ENCODE measurements at regions not wholly inside any gene's neighbourhood (a gene's known extent, or its start where the extent isn't known, plus 50 kb on each side); places are given as distances from the start of the nearest gene placed in this dataset.
"Not testable (repeated sequence)": the region's sequence is repeated elsewhere in the genome, so short reads cannot be mapped to it uniquely, and the experiment has no call there.

DNA sequence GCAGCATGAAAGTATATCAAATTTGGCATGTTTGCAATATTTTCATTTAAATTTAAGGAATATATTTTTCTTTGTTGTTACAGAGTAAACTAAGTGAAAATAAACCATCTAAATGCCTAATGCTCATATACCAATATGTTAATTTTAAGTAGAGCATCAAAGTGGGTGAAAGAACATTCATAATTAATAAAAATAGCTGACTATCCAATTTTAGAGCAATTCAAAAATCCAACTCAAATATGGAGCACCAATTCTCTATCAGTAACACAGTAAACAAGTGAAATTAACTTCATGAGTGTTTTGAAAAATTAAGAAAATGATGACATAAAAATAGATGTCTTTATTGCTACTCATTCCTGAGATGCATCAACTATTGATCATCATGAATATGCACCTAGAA lies 893.0 kb downstream of the DSC3 start:
- CTCF ChIA-PET = no interaction called here
- no peak for DNase-seq
- POLR2A ChIA-PET = no interaction called here
- no peaks in the 10 kb centered on the region for H3K4me1 Mint-ChIP-seq
- no peak overlapping the region for H3K4me3 Mint-ChIP-seq
- H3K27ac Mint-ChIP-seq = no peak overlapping the region
- H3K9me3 Mint-ChIP-seq = peaks cover 5% of the 10 kb centered on the region
- no peaks in the 10 kb centered on the region for H3K27me3 Mint-ChIP-seq
- no peaks in the 10 kb centered on the region for H3K36me3 Mint-ChIP-seq (ENCODE audit: low read depth)

DNA sequence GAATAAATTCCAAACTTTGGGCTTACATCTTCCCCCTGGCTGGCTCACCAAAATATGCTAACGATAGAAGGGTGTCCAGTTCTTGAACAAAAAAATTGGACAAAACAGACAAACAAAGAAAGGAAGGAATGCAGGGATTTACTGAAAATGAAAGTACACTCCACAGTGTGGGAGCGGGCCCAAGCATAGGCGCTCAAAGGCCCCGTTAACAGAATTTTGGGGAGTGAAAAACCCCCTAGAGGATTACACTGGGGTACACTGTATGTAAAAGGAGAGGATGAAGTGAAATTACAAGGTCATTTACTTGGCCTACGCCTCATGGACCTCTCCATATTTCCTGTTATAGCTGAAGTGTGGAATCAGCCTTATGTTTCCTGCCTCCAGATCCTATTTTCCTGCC lies 899.7 kb downstream of the DSC3 start:
- ChIA-PET POLR2A (no interaction called here), CTCF (no interaction called here)
- Mint-ChIP-seq H3K4me3 (no peak overlapping the region), H3K27ac (no peak overlapping the region), H3K4me1 (no peaks in the 10 kb centered on the region), H3K27me3 (no peaks in the 10 kb centered on the region), H3K36me3 (ENCODE audit: low read depth) (no peaks in the 10 kb centered on the region), H3K9me3 (peaks cover 15% of the 10 kb centered on the region)
- DNase-seq = no peak

DNA sequence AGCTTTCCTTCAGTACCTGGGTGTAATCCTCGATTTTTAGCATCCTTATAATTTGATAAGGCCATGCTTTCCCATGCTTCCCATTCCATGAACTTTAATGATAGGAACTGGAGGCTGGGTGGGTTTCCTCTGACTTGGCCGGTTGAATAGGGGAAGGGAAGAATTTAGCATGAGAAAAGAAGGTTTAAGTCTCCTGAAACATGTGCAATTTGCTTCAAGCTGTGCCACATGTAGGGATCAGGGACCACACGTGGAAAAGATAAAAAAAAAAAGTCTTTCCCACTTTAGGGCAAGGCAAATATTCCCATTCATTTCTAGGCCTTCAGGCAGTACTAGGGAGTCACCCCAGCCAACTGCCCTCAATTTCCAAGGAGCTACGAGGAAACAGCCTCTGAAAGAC lies 900.3 kb downstream of the DSC3 start:
- Mint-ChIP-seq H3K4me3 (no peak overlapping the region), H3K27ac (no peak overlapping the region), H3K9me3 (peaks cover 15% of the 10 kb centered on the region), H3K36me3 (ENCODE audit: low read depth) (no peaks in the 10 kb centered on the region), H3K4me1 (no peaks in the 10 kb centered on the region), H3K27me3 (no peaks in the 10 kb centered on the region)
- POLR2A ChIA-PET = no interaction called here
- CTCF ChIA-PET = no interaction called here
- DNase-seq = no peak

DNA sequence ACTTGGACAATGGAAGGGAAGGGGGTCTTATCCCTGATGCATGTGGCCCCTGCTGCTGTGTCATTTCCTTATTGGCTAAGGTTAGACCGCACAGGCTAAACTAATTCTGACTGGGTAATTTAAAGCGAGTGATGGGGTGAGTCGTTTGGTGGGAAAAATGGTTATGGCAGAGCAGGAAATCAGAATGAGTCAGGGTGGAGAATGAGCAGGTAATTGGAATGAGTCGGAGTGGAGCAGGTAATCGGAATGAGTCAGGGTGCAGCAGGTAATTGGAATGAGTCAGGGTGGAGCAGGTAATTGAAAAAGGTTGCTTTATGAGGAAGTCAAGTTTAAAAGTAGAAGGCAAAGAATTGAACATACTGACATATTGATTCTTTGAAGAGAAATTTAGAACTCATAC lies 901.0 kb downstream of the DSC3 start:
- H3K9me3 Mint-ChIP-seq = peaks cover 15% of the 10 kb centered on the region
- H3K27ac Mint-ChIP-seq; H3K4me3 Mint-ChIP-seq; H3K27me3 Mint-ChIP-seq; H3K36me3 Mint-ChIP-seq (ENCODE audit: low read depth); H3K4me1 Mint-ChIP-seq; DNase-seq; CTCF ChIA-PET; POLR2A ChIA-PET: not testable (repeated sequence)

DNA sequence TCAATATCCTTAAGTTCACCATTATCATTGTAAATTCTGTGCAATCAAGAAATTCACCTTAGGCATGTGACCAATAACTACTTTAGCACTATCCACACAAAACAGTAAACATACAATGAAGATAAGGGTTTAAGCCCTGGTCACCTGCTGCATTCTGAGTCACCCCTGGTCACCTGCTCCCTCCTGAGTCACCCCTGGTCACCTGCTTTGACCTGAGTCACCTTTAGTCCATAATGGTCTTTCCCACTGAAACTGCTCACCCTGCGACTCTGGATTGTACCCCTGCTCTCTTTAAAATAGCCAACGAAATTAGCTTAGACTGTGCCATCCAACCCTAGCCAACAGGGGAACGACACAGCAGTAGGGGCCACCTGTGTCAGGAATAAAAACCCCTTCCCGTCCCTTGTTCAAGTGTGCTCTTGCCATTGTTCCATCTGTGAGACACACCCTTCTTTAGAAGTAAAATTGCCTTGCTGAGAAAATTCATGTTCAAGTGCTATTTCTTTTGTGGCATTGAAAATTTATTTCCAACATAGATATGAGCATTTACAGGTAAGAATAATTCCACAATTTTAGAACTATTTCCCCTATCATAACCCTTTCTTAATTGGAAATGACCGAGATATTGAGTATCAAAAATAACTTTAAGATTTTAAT lies 902.8 kb downstream of the DSC3 start:
- H3K9me3 Mint-ChIP-seq = peaks cover 14% of the 10 kb centered on the region
- DNase-seq = no peak
- no peaks in the 10 kb centered on the region for H3K4me1 Mint-ChIP-seq
- no peak overlapping the region for H3K4me3 Mint-ChIP-seq
- no peaks in the 10 kb centered on the region for H3K36me3 Mint-ChIP-seq (ENCODE audit: low read depth)
- no peak overlapping the region for H3K27ac Mint-ChIP-seq
- POLR2A ChIA-PET = no interaction called here
- no peaks in the 10 kb centered on the region for H3K27me3 Mint-ChIP-seq
- CTCF ChIA-PET = no interaction called here

DNA sequence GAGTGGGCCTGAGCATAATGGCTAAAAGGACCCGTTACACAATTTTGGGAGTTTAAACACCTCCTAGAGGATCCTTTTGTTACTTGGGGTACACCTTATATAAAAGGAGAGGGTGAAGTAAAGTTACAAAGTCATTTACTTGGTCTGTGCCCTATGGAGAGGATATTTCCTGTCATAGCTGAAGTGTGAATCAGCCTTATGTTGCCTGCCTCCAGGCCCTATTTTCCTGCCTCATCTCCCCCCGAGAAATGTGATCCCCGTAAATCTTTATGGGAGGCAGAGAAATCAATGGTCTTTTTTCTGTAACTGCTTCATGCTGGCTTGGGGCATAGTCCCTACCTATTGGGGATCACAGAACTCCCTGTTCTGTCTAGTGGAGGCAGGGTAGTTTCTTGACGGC lies 906.6 kb downstream of the DSC3 start:
- no peak for DNase-seq
- H3K36me3 Mint-ChIP-seq (ENCODE audit: low read depth) = no peaks in the 10 kb centered on the region
- H3K9me3 Mint-ChIP-seq = peaks cover 16% of the 10 kb centered on the region
- ChIA-PET POLR2A (no interaction called here), CTCF (no interaction called here)
- H3K4me1 Mint-ChIP-seq = no peaks in the 10 kb centered on the region
- H3K4me3 Mint-ChIP-seq = no peak overlapping the region
- no peak overlapping the region for H3K27ac Mint-ChIP-seq
- H3K27me3 Mint-ChIP-seq = no peaks in the 10 kb centered on the region

DNA sequence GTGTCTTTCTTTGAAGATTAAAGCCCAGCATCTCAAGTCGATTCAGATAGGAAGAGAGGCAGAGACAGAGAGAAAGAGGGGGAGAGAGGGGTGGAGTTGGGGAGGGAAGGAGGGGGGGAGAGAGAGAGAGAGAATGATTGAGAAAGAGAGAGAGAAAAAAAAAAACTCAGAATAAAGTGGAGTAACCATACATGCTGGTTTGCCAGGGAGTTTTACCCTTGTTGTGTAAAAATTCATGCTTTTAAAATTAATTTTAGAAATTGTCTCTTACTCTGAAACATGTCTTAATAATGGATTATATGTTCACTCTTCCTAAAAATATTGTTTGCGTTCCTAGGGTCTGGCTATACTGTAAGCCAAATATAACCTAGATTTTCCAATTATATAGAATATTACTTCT lies 908.5 kb downstream of the DSC3 start:
- POLR2A ChIA-PET = no interaction called here
- Mint-ChIP-seq H3K9me3 (peaks cover 10% of the 10 kb centered on the region), H3K27me3 (no peaks in the 10 kb centered on the region), H3K36me3 (ENCODE audit: low read depth) (no peaks in the 10 kb centered on the region), H3K4me3 (no peak overlapping the region), H3K4me1 (no peaks in the 10 kb centered on the region), H3K27ac (no peak overlapping the region)
- CTCF ChIA-PET = no interaction called here
- no peak for DNase-seq

DNA sequence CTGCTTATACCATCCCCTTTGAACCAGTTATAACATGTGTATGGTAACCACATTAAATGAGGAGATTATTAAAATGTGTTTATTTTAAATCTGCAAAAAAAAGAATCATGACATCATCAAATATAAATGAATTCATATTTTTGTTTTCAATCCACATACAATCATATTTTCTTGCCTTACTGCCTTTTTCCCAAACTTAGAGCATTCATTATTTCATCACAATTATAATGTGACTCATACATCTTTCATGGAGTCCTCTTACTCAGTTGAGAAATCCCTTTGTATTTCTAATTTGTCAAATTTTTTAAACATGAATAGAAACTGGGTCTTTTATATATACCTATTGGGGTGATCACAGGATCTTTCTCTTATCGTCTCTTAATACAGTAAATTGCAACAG lies 909.6 kb downstream of the DSC3 start:
- Mint-ChIP-seq H3K4me1 (no peaks in the 10 kb centered on the region), H3K36me3 (ENCODE audit: low read depth) (no peaks in the 10 kb centered on the region), H3K27ac (no peak overlapping the region), H3K9me3 (peaks cover 10% of the 10 kb centered on the region), H3K4me3 (no peak overlapping the region), H3K27me3 (no peaks in the 10 kb centered on the region)
- DNase-seq = no peak
- POLR2A ChIA-PET = no interaction called here
- CTCF ChIA-PET = no interaction called here

DNA sequence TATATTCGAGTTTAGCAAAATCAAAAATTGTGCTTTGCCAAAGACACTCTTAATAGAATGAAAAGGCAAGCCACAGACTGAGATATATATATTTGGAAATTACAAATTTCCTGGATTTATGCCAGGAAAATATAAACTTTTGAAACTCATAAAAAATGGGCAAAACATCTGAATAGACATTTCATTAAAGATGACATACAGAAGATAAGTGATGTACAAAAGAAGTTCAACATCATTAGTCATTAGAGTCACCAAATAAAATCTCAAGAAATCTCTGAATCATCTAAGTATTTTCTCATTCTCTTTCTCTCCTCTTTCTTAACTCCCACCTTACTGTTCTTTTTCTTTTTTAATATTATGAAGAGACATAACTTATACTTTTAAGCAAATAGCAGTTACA lies 921.1 kb downstream of the DSC3 start:
- ChIA-PET POLR2A (no interaction called here), CTCF (no interaction called here)
- Mint-ChIP-seq H3K4me3 (no peak overlapping the region), H3K27ac (no peak overlapping the region), H3K4me1 (no peaks in the 10 kb centered on the region), H3K9me3 (peaks cover 2% of the 10 kb centered on the region), H3K27me3 (no peaks in the 10 kb centered on the region), H3K36me3 (ENCODE audit: low read depth) (no peaks in the 10 kb centered on the region)
- no peak for DNase-seq

DNA sequence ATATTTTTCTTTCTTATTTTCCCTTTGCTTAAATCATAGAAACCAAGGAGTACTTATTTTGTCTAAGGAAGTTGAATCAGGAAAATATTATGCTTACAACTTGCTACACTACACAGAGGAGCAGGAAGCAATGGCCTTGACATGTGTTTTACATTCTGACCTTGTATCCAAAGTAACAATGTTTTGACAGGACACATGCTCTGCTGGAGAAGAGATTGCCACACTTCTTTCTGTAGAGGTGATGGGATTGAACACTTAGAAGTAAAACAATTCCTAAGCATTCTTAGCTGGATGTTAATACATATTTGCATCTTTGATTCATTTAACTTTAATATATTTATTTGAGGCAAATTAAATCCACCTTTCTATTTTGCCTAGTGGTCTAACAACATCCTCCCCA lies 929.1 kb downstream of the DSC3 start:
- H3K36me3 Mint-ChIP-seq (ENCODE audit: low read depth) = no peaks in the 10 kb centered on the region
- ChIA-PET POLR2A (no interaction called here), CTCF (no interaction called here)
- no peaks in the 10 kb centered on the region for H3K4me1 Mint-ChIP-seq
- H3K27ac Mint-ChIP-seq = no peak overlapping the region
- no peaks in the 10 kb centered on the region for H3K9me3 Mint-ChIP-seq
- DNase-seq = no peak
- no peak overlapping the region for H3K4me3 Mint-ChIP-seq
- H3K27me3 Mint-ChIP-seq = no peaks in the 10 kb centered on the region

DNA sequence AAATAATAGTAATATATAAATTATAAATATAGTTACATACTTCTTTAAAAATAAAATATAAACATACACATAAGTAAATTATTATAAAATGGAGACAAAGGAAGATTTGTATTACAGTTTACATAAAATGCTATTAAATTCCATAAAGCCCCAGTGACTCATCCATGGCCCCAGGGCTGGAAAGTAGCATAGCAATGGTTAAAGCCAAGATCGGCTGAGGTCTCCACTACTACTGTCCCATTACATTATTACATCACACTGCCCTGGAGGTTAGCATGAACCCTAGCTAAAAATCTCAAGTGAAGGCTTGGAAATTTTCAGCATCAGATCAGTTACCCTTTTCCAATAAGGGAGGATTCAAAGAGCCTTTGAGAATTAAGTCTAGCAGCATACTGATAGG lies 936.2 kb downstream of the DSC3 start:
- Mint-ChIP-seq H3K9me3 (peaks cover 3% of the 10 kb centered on the region), H3K27me3 (no peaks in the 10 kb centered on the region), H3K4me3 (no peak overlapping the region), H3K27ac (no peak overlapping the region), H3K36me3 (ENCODE audit: low read depth) (no peaks in the 10 kb centered on the region), H3K4me1 (no peaks in the 10 kb centered on the region)
- ChIA-PET POLR2A (no interaction called here), CTCF (no interaction called here)
- no peak for DNase-seq

DNA sequence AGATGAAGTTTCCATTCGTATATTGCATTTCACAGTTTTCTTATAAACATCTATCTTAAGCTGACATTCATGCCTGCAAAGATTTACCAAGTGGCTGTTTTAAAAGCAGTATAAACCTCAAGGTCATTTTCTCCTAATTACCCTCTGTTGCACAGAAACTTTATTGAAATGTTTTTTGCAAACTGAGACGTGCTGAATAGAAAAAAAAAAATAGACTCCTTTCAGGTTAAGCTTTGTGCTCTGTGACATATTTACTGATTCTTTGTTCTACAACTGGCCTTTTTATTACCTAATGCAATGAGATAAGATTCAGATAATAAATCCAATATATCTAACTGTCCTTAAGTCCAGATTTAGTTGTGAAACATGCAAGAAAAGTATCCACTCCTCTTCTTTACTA lies 938.7 kb downstream of the DSC3 start:
- ChIA-PET POLR2A (no interaction called here), CTCF (no interaction called here)
- Mint-ChIP-seq H3K36me3 (ENCODE audit: low read depth) (no peaks in the 10 kb centered on the region), H3K4me1 (no peaks in the 10 kb centered on the region), H3K27me3 (no peaks in the 10 kb centered on the region), H3K27ac (no peak overlapping the region), H3K4me3 (no peak overlapping the region), H3K9me3 (peaks cover 3% of the 10 kb centered on the region)
- no peak for DNase-seq

DNA sequence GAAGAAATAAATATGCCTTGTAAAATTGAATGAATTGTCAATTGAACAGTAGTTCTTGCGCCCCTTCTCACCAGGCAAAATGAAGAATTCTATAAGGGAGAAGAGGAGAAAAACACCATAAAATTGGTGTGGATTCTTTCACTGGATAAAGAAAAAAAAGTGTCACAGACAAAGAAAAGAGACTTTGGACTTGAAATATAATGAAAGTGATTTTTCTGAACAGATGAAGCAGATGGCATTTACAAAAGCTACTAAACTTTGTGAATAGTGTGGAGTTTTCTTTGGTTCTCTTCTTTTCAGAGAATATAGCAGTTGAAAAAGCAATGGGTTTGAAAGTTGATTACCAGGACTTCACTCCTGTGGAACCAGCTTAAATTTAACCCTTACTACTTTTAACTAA lies 945.7 kb downstream of the DSC3 start:
- Mint-ChIP-seq H3K4me1 (no peaks in the 10 kb centered on the region), H3K36me3 (ENCODE audit: low read depth) (no peaks in the 10 kb centered on the region), H3K27me3 (no peaks in the 10 kb centered on the region), H3K9me3 (peaks cover 6% of the 10 kb centered on the region), H3K4me3 (no peak overlapping the region), H3K27ac (no peak overlapping the region)
- no peak for DNase-seq
- ChIA-PET POLR2A (no interaction called here), CTCF (no interaction called here)

DNA sequence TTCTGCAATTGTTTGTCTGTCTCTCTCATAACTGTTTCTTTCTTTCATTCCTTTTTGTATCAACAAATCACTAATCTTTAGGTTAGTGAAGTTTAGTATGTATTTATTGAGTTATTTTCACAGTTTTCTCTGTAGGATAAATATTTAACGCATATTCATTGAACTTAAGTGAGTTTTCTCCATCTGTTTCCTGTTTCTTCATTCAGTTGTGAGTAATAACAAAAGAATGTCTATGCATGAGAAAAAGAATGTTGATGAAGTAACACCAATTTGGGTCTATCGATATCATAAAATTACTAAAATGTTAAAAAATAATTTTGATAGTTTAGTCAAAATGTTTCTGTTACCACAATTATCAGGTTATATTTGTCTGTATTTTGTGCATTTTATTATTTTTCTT lies 948.0 kb downstream of the DSC3 start:
- H3K4me1 Mint-ChIP-seq = no peaks in the 10 kb centered on the region
- POLR2A ChIA-PET = no interaction called here
- CTCF ChIA-PET = no interaction called here
- no peak overlapping the region for H3K4me3 Mint-ChIP-seq
- no peak for DNase-seq
- peaks cover 6% of the 10 kb centered on the region for H3K9me3 Mint-ChIP-seq
- no peaks in the 10 kb centered on the region for H3K36me3 Mint-ChIP-seq (ENCODE audit: low read depth)
- H3K27ac Mint-ChIP-seq = no peak overlapping the region
- H3K27me3 Mint-ChIP-seq = no peaks in the 10 kb centered on the region

DNA sequence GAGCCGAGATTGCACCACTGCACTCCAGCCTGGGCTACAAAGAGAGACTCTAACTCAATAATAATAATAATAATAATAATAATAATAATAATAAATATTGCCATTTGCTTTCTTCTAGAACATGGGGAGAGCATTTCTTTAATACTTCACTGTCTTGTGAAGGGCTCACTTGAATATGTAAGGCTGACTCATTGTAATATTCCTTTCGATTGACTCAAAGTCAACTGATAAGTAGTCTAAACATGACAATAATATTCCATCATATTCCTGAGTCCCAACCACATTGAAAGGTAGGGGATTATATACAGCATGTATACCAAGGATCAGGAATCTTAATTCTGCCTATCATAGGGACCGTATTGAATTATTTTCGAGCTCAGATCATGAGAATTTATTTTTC lies 949.2 kb downstream of the DSC3 start:
- ChIA-PET CTCF (no interaction called here), POLR2A (no interaction called here)
- Mint-ChIP-seq H3K27me3 (no peaks in the 10 kb centered on the region), H3K27ac (no peak overlapping the region), H3K9me3 (peaks cover 6% of the 10 kb centered on the region), H3K4me1 (no peaks in the 10 kb centered on the region), H3K4me3 (no peak overlapping the region), H3K36me3 (ENCODE audit: low read depth) (no peaks in the 10 kb centered on the region)
- no peak for DNase-seq

Measured in activated CD4-positive, alpha-beta T cell treated with anti-CD3 and anti-CD28 coated beads, Interleukin-2, amount 10 ng/mL, durations not matched to agents 7 days and 5 days (primary cell).